GM19035 (cell line): ENCODE measurements at regions not wholly inside any gene's neighbourhood (a gene's known extent, or its start where the extent isn't known, plus 50 kb on each side); places are given as distances from the start of the nearest gene placed in this dataset.

ENCODE experiments used
- ATAC-seq: cut with Tn5 transposase; IDR thresholded peaks from one replicate; pipeline ENCODE4 v1.9.1; 2021; ENCODE audit not compliant: unreplicated experiment

GRCh38 chr2:191514613-191515012 lies 163.3 kb upstream of the NABP1 start:
- ATAC-seq, result no peak

GRCh38 chr2:191515551-191515950 lies 162.4 kb upstream of the NABP1 start:
- ATAC-seq, result no peak

- no peak for ATAC-seq
Observed at GRCh38 chr2:191516260-191516659, 161.7 kb upstream of the NABP1 start.

DNA sequence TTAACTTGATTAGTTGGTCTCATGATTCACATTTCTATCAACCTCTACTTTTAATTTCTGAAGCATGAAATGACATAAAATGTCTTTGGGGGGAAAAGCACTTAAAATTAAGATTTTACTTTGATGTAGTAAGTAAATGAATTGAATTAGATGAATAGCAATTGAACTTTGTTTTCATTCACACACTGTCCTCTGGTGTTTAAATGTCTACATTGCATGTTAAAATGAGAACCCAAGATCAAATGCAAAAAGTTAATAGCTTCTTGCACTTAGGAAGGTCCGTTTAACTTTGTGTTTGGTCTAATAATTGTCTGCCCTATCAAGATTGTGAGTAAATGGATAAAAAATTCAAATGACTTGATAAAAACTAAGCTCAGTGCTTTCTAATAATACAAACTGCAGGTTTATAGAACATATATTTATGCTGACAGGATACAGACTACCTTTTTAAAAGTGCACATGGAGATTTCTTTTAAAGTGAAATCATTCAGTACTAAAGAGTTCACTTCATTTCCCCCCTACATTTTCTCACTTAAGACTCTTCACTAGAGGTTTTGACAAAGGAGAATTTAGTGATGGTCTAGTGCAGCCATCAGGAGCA lies 156.2 kb upstream of the NABP1 start:
- ATAC-seq, result no peak

GRCh38 chr2:191522478-191523120 lies 155.3 kb upstream of the NABP1 start:
- ATAC-seq, result no peak

DNA sequence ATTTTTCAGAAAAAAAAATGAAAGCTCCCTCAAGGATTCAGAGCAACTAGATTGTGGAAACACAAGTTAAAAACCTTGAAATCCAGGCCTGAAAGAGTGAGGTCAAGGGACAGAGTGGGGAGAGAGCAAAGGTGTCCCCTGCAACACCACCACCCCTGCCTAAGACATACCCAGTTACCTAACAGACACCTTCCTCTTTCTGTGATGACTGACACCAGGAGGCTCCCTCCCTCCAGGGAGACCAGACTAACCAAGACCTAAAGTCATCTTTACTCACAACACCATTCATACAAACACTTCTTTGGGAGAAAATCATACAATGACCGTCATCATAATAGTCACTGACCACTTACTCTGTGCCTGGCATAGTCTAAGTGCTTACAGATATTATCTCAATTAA lies 151.8 kb upstream of the NABP1 start:
- no peak for ATAC-seq

DNA sequence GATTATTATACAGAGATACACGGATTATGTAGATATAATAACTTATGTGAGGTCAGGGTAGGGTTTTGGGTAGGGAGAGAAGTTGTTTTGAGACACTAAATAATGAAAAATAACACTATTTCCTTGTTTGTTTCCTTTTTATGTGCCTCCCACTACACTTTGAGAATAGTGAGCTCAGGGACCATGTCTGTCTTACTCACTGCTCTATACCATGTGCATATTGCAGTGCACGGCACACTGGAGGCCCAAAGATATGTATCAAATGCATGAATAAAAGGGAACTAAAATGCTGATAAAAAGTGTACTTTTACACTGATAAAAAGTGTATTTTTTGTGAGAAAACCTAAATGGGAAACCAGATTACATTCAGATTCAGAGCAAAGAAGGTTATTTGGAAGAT lies 151.4 kb upstream of the NABP1 start:
- no peak for ATAC-seq

GRCh38 chr2:191526953-191527556 lies 150.9 kb upstream of the NABP1 start:
- ATAC-seq, result no peak

- ATAC-seq, result no peak
Observed at GRCh38 chr2:191530618-191531017, 147.3 kb upstream of the NABP1 start.

DNA sequence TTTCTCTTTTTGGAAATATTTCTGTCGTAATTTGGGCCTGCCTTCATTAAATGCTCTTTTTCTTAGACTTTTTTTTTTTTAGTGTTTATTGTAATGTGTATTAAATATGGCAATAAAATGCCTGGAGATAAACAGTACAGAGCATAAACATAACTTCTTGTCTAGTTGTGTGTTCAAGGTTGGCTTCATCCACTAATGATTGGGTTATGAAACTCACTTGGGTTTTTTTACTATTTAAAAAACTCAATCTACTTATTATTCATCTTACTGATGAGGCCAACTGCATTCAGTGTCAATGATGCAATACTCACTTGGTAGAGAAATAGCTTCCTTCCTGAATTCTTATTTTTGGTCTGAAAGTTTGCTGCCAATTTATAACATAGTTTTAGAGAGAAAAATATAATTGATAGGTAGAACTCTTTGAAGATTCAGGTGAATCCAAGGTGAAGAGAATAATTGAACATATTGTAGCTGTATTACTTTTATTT lies 144.2 kb upstream of the NABP1 start:
- no peak for ATAC-seq

DNA sequence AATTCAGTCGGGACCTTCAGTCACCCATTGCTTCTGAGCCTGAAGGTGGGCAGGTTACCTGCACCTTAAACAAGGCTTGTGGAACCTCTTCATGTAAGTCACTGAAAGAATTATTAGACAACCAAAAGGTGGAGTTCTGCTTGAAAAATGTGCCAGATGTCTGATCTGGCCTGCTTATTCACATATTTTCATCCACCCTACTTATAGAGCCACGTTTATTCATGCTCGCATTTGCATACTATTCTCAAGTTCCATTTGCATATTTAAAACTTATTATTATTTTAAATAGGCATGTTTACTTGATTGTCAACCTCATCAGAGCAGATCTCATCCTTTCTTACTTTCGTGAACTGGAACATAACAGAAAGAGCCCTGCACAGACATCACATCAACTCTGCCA lies 140.0 kb upstream of the NABP1 start:
- no peak for ATAC-seq

DNA sequence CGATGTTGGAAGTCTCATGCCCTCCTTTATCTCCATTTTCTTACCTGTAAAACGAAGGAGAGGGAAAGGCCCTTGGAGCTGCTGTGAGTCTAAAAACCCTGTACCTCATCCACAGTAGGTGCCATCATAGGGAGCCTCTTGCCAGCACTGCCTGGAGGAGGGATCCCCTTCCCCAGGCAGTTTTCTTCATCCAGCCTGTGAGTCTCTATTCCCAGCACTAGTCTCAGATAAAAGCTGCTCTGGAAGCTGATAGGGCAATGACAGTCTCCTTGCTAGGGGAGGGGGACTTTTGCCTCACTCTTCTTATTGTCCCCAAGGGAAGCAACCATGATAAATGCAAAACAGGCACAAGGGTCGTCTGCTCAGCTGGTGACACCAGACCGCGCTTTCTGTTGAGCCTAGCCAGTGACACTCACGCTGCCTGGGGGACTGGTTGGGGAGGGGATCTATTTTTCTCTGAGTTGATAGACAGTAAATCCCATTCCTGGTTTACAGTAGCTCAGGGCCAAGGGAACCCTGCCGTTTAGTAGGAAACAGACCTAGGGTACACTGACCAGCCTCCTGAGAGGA lies 139.5 kb upstream of the NABP1 start:
- ATAC-seq, result no peak

- ATAC-seq, result no peak
Observed at GRCh38 chr2:191539068-191539467, 138.9 kb upstream of the NABP1 start.

- ATAC-seq, result no peak
Observed at GRCh38 chr2:191540681-191541080, 137.3 kb upstream of the NABP1 start.

DNA sequence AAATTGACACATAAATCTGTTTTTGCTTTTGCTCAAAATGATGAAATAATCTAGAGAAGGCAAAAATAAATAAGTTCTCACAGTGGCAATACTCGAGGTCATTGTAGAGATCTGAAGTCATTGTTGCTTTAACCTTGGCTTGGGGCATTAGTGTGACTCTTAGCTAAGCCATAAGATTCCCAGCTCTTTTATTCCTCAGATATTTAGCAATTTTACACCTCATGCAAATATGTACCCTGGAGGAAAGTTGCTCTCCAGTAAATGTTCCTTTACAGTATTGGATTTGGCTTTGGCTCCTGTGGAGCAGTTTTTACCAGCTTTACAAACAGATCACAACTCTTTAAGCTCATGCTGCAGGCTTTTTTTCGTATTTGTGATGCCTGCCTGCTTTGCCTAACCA lies 134.2 kb upstream of the NABP1 start:
- ATAC-seq, result no peak

DNA sequence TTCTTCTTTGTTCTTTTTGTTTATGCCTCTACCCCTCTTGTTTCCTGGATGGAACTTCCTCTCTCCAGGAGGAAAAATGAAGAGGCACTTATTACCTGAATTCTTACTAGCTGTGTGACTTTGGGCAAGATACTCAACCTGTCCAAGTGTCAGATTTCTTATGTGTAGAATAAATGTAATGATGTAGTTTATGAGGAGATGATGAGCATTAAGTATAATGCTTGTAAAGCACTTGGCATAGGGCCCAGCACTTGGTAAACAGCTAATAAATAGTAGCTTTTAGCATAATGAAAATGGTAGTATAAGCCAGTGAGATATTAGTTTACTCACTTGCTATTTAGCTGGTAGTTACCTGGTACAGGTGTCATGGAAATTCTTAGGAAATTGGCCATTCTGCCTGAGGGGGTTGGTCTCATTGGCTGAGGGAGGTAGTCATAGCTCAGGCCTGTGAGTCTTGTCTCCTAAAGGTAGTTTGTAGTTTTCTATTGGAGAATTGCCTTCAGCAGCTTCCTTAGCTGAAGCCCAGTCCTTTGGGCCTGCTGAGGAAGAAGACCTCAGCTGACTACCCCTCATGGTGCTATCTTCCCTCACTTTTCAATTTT lies 133.4 kb upstream of the NABP1 start:
- no peak for ATAC-seq

- no peak for ATAC-seq
Observed at GRCh38 chr2:191545361-191545760, 132.6 kb upstream of the NABP1 start.

GRCh38 chr2:191552066-191552465 lies 125.9 kb upstream of the NABP1 start:
- ATAC-seq, result no peak

DNA sequence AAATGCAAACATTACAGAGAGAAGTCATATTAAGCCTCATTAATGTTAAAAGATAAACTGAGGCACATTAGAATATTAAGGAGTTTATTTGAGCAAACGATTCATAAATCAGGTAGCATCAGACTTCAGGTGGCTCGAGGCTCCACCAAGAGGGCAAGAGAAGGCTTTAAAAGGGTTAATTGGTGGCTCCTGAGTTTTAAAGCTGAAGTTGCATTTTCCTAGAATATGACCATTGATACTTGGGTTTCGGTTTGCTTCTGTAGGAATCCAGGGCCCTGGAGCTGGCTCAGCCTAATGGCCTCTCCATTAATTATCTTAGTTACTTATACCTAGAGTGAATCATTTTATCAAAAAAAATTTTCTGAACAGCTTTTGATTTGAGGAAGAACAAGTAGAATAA lies 123.7 kb upstream of the NABP1 start:
- ATAC-seq, result no peak

DNA sequence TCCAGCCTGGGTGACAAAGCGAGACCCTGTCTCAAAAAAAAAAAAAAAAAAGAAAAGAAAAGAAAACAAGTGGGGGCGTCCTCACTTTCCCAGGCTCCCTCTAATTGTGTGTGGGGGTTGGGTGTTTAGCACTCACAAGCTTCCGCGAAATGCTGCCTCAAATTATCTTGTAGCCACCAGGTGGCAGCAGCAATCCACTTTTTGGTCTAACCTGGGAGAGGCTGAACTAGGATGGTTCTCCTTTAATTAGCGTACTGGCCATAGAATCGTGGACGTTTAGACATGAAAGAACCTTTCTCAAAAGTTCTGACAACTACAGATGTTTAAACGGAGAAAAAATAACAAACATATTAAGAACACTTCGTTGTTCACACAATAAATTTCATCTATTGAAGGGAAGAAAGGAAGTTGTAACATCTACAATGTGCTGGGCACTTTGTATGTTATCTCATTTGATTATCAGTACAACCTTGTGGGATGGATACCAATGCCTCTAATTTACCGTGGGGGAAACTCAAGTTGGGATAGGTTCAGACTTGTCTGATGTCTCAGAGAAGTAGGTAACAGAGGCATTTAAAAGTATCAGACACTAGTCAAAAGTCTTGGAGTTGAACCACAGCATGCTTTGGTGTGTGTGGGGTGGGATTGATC lies 122.7 kb upstream of the NABP1 start:
- ATAC-seq, result peak; percentile 98

DNA sequence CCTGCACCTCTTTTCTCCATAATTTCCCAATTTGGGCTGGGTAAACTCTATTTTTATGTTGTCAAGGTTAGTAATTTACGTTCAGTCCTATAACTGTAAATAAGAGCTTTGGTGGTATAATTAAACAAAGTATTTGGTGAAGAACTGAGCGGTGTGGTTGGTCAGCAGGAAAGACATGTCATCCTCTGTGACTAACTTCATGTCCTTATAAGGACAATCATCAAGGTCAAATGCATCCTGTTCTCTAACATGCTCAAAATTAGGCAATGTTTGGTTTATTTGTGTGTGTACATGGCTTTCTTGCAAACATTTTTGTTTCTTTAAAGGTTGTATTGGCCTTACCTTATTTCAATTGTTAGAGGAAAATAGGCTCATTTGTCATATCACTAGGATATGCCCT lies 121.5 kb upstream of the NABP1 start:
- no peak for ATAC-seq
